ENCODE measurements at regions not wholly inside any gene's neighbourhood (a gene's known extent, or its start where the extent isn't known, plus 50 kb on each side); places are given as distances from the start of the nearest gene placed in this dataset.

GRCh38 chr5:173497685-173498084 is 118.8 kb downstream of the BOD1 start:
- no peak overlapping the region for H3K4me3 ChIP-seq (ENCODE audit: low read depth, low read length, poor library complexity, severe bottlenecking)
- CTCF ChIA-PET, result no interaction called here
- POLR2A ChIA-PET (ENCODE audit: low non-redundant PET), result no interaction called here
- H3K4me1 ChIP-seq (ENCODE audit: insufficient read depth, low read length, poor library complexity, severe bottlenecking), result no peaks in the 10 kb centered on the region
- H3K27ac ChIP-seq (ENCODE audit: low read depth, low read length, poor library complexity, severe bottlenecking), result no peak overlapping the region
- TF ChIP-seq EZH2 (IDR thresholded peaks at IDR 0.05; ENCODE audit: borderline replicate concordance, low read depth, low read length, poor library complexity, severe bottlenecking), result no peak
- no peak for TF ChIP-seq CTCF (conservative IDR thresholded peaks at IDR 0.05; ENCODE audit: low read depth, low read length)
- no peaks in the 10 kb centered on the region for H3K36me3 ChIP-seq (ENCODE audit: insufficient read depth, low read length, poor library complexity, severe bottlenecking)
- H3K9me3 ChIP-seq (ENCODE audit: low read depth, low read length, poor library complexity, severe bottlenecking), result no peaks in the 10 kb centered on the region
- intact Hi-C loops (cut with micrococcal nuclease; ENCODE audit: unreplicated experiment), result no loop called here
- no TSS peak for BruUV-seq (replicated peaks)
- no peak for DNase-seq (ENCODE audit: low spot score)
- H3K27me3 ChIP-seq (replicated peaks; ENCODE audit: insufficient read depth, low read depth, low read length, poor library complexity), result peaks cover 9% of the 10 kb centered on the region

DNA sequence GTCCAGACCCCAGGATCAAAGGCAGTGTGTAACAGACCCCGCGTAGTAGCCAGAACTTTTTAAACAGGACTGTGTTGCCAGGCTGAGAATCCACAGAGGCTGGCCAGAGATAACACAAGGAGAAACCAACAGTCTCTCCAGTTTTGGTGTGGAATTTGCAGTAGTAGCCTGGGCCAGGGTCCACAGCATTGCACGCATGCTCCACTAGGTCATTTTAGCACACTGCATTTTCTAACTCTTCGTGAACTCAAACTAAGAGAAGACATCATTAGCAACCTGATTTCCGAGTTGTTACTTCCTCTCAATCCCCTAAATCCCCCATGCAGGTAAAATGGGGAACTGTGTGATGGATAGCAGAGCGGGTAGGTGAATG is 119.6 kb downstream of the BOD1 start:
- BruUV-seq (replicated peaks), result no TSS peak
- H3K9me3 ChIP-seq (ENCODE audit: low read depth, low read length, poor library complexity, severe bottlenecking), result no peaks in the 10 kb centered on the region
- no peak for TF ChIP-seq CTCF (conservative IDR thresholded peaks at IDR 0.05; ENCODE audit: low read depth, low read length)
- no peak for TF ChIP-seq EZH2 (IDR thresholded peaks at IDR 0.05; ENCODE audit: borderline replicate concordance, low read depth, low read length, poor library complexity, severe bottlenecking)
- peaks cover 14% of the 10 kb centered on the region for H3K27me3 ChIP-seq (replicated peaks; ENCODE audit: insufficient read depth, low read depth, low read length, poor library complexity)
- ChIA-PET POLR2A (ENCODE audit: low non-redundant PET) (no interaction called here), CTCF (no interaction called here)
- H3K4me3 ChIP-seq (ENCODE audit: low read depth, low read length, poor library complexity, severe bottlenecking), result no peak overlapping the region
- H3K27ac ChIP-seq (ENCODE audit: low read depth, low read length, poor library complexity, severe bottlenecking), result no peak overlapping the region
- H3K36me3 ChIP-seq (ENCODE audit: insufficient read depth, low read length, poor library complexity, severe bottlenecking), result no peaks in the 10 kb centered on the region
- intact Hi-C loops (cut with micrococcal nuclease; ENCODE audit: unreplicated experiment), result no loop called here
- no peak for DNase-seq (ENCODE audit: low spot score)
- no peaks in the 10 kb centered on the region for H3K4me1 ChIP-seq (ENCODE audit: insufficient read depth, low read length, poor library complexity, severe bottlenecking)

DNA sequence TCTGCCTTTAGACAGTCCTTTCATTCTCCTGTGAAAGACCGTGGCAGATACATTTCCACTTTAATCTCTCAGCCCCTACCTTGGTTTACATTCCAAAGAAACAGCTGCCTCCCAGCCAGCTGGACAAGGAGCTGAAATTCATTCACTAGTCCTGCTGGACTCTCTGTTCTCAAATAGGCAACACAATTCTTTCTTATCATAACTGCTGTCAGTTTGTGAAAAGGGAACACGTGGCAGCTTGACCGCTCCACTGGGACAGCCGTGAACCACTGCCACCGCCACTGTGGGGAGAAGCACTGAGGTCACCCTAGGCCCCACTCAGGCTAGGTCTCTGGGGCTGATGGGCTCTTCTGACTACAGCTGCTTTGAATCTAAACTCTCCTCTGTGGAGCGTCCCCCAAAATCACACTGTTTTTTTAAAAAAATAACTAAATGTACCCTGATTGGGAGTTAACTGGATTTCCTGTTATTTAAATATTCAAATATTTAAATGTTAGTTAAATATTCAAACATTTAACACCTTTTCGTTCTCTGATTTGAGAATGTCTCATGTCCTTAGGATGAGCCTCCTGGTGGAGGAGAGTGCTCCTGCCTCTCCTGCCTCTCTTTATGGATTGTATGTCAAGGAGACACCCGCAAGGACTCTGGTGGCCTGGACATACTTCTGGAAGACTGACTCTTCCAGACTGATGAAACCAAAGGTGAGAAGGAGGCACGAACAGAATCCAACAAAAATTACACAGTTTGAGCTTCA is 120.1 kb downstream of the BOD1 start:
- H3K27ac ChIP-seq (ENCODE audit: low read depth, low read length, poor library complexity, severe bottlenecking), result no peak overlapping the region
- no peaks in the 10 kb centered on the region for H3K4me1 ChIP-seq (ENCODE audit: insufficient read depth, low read length, poor library complexity, severe bottlenecking)
- peaks cover 10% of the 10 kb centered on the region for H3K27me3 ChIP-seq (replicated peaks; ENCODE audit: insufficient read depth, low read depth, low read length, poor library complexity)
- CTCF ChIA-PET, result no interaction called here
- TF ChIP-seq CTCF (conservative IDR thresholded peaks at IDR 0.05; ENCODE audit: low read depth, low read length) (no peak), EZH2 (IDR thresholded peaks at IDR 0.05; ENCODE audit: borderline replicate concordance, low read depth, low read length, poor library complexity, severe bottlenecking) (no peak)
- POLR2A ChIA-PET (ENCODE audit: low non-redundant PET), result no interaction called here
- BruUV-seq (replicated peaks), result no TSS peak
- intact Hi-C loops (cut with micrococcal nuclease; ENCODE audit: unreplicated experiment), result no loop called here
- H3K4me3 ChIP-seq (ENCODE audit: low read depth, low read length, poor library complexity, severe bottlenecking), result no peak overlapping the region
- no peaks in the 10 kb centered on the region for H3K9me3 ChIP-seq (ENCODE audit: low read depth, low read length, poor library complexity, severe bottlenecking)
- no peaks in the 10 kb centered on the region for H3K36me3 ChIP-seq (ENCODE audit: insufficient read depth, low read length, poor library complexity, severe bottlenecking)
- DNase-seq (ENCODE audit: low spot score), result no peak
